Esophagus squamous epithelium (tissue), 5 donors: ENCODE measurements at regions not wholly inside any gene's neighbourhood (a gene's known extent, or its start where the extent isn't known, plus 50 kb on each side); places are given as distances from the start of the nearest gene placed in this dataset.
A peak's percentile ranks its signal among the peaks of the same experiment; 100 is the strongest.

Experiments
- DNase-seq: peaks from one replicate; lab custom pipeline; 2025; lab: John Stamatoyannopoulos, UW
- H3K27ac ChIP-seq, 4 donors: fragments of 200-600 bp; sonication (generic); one replicate each; pipeline ENCODE4 v1.5.1; 2016 to 2019; ENCODE audit warnings: mild to moderate bottlenecking in 1 of 4
- H3K27me3 ChIP-seq, 4 donors: fragments of 200-600 bp; sonication (generic); 1 replicate in 3 of 4; 2 replicates in 1 of 4; pipeline versions ENCODE4 v1.5.1 to v1.6.0; 2017 to 2021; ENCODE audit warnings: antibody characterized with exemption in 1 of 4
- H3K36me3 ChIP-seq, 3 donors: fragments of 200-600 bp; sonication (generic); one replicate each; pipeline ENCODE4 v1.5.1; 2016 to 2019
- H3K4me1 ChIP-seq, 3 donors: fragments of 200-600 bp; sonication (generic); one replicate each; pipeline ENCODE4 v1.5.1; 2017 to 2019
- H3K4me3 ChIP-seq, 4 donors: fragments of 200-600 bp; sonication (generic); 1 replicate in 3 of 4; 2 replicates in 1 of 4; pipeline ENCODE4 v1.5.1; 2016 to 2019; ENCODE audit warnings: mild to moderate bottlenecking in 2 of 4, moderate library complexity in 1 of 4
- H3K9me3 ChIP-seq, 3 donors: fragments of 200-600 bp; sonication (generic); one replicate each; pipeline ENCODE4 v1.5.1; 2016 to 2019
- CTCF ChIP-seq, 6 experiments: fragments of 450-650 bp in 4 of 6; fragments of 200-600 bp in 2 of 6; sonication (generic) in 2 of 6; IDR thresholded peaks; one replicate each; pipeline ENCODE4 v1.5.1; 2016 to 2019; ENCODE audit warnings: antibody characterized with exemption in 6 of 6, mild to moderate bottlenecking in 4 of 6, moderate library complexity in 4 of 6
- POLR2A ChIP-seq, 4 donors: fragments of 450-650 bp; IDR thresholded peaks; one replicate each; pipeline ENCODE4 v1.6.1; 2017; ENCODE audit warnings: antibody characterized with exemption in 4 of 4, mild to moderate bottlenecking in 4 of 4, moderate library complexity in 3 of 4
- WGBS, 2 donors: methylation state at CpG; one replicate each; pipeline ENCODE4 v1.1.5; 2018; 5-methylcytosine and 5-hydroxymethylcytosine counted together
- intact Hi-C: fragments of 100-400 bp; cut with DNase I; formaldehyde crosslinking; loops from one replicate; pipeline ENCODE4 v1.15.0; 2022
- donor health status: DM: yes; HTN: yes; CAD: no.

DNA sequence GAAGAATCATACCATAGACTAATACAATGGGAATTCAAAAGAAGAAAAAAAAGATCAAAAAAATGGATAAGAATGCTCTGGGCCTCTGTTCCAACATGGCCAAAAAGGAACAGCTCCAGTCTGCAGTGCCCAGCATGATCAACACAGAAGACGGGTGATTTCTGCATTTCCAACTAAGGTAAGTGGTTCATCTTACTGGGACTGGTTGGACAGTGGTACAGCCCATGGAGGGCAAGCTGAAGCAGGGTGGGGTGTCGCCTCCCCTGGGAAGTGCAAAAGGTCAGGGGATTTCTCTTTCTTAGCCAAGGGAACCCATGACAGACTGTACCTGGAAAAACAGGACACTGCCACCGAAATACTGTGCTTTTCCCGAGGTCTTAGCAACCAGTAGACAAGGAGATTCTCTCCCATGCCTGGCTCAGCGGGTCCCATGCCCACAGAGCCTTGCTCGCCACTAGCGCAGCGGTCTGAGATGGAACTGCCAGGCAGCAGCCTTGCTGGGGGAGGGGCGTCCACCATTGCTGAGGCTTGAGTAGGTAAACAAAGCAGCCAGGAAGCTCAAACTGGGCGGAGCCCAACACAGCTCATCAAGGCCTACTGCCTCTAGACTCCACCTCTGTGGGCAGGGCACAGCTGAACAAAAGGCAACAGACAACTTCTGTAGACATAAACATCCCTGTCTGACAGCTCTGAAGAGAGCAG, 428.4 kb downstream of the MN1 start:
- no peak for DNase-seq
- intact Hi-C loops = no loop called here
- 53 to 60% methylated on average over 3 to 9 of the region's 10 CpGs for WGBS, 2 donors
- no peaks in the 10 kb centered on the region for H3K36me3 ChIP-seq
- no peak overlapping the region for H3K4me3 ChIP-seq
- no peak overlapping the region for H3K27ac ChIP-seq
- peaks cover 0 to 15% (median 0%) of the 10 kb centered on the region in 4 donors for H3K27me3 ChIP-seq
- no peak for TF ChIP-seq POLR2A (IDR thresholded peaks at IDR 0.05)
- TF ChIP-seq CTCF (IDR thresholded peaks at IDR 0.05) = peak in 1 of 6 experiments; percentile 30
- H3K4me1 ChIP-seq = peaks cover 0 to 13% (median 0%) of the 10 kb centered on the region in 3 donors
- H3K9me3 ChIP-seq = no peaks in the 10 kb centered on the region

- Histone ChIP-seq H3K9me3 (no peaks in the 10 kb centered on the region), H3K4me3 (no peak overlapping the region), H3K27me3 (peaks cover 0 to 4% (median 0%) of the 10 kb centered on the region in 4 donors), H3K27ac (peak overlapping the region in 2 of 4 donors; percentile 10 to 47), H3K4me1 (peaks cover 0 to 18% (median 0%) of the 10 kb centered on the region in 3 donors), H3K36me3 (no peaks in the 10 kb centered on the region)
- TF ChIP-seq CTCF (IDR thresholded peaks at IDR 0.05) (no peak), POLR2A (IDR thresholded peaks at IDR 0.05) (no peak)
- no peak for DNase-seq
- intact Hi-C loops = no loop called here
- 42 to 46% methylated on average over 16 to 17 of the region's 17 CpGs for WGBS, 2 donors
Measured at GRCh38 chr22:27377501-27378295, 423.9 kb downstream of the MN1 start.

- TF ChIP-seq POLR2A (IDR thresholded peaks at IDR 0.05) = no peak
- TF ChIP-seq CTCF (IDR thresholded peaks at IDR 0.05) = no peak
- intact Hi-C loops = no loop called here
- no peaks in the 10 kb centered on the region for H3K36me3 ChIP-seq
- no peak overlapping the region for H3K4me3 ChIP-seq
- H3K4me1 ChIP-seq = peaks cover 0 to 18% (median 0%) of the 10 kb centered on the region in 3 donors
- H3K27me3 ChIP-seq = peaks cover 0 to 4% (median 0%) of the 10 kb centered on the region in 4 donors
- DNase-seq = no peak
- H3K9me3 ChIP-seq = no peaks in the 10 kb centered on the region
- WGBS, 2 donors = 76 to 82% methylated on average over 5 to 10 of the region's 13 CpGs
- H3K27ac ChIP-seq = no peak overlapping the region
Measured at GRCh38 chr22:27378311-27378800, 423.2 kb downstream of the MN1 start.

DNA sequence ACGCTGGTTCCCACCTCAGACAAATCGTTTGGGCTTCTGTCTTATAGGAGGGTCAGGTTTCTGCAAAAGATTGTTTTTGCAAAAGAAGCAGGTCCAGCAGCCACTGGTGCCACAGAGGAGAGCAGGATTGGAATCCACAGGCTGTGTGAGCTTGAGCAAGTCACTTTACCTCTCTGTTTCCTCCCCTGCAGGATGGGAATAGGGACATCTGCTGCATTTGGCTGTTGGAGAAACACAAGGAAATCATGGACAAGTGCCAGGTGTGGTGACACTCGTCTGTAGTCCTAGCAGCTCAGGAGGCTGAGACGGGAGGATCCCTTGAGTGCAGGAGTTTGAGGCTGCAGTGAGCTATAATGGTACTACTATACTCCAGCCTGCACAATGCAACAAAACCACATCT, 422.6 kb downstream of the MN1 start:
- intact Hi-C loops = no loop called here
- no peak for DNase-seq
- no peak overlapping the region for H3K27ac ChIP-seq
- WGBS, 2 donors = 68 to 78% methylated on average over 2 to 4 of the region's 4 CpGs
- H3K4me1 ChIP-seq = peaks cover 0 to 18% (median 0%) of the 10 kb centered on the region in 3 donors
- no peak overlapping the region for H3K4me3 ChIP-seq
- no peaks in the 10 kb centered on the region for H3K9me3 ChIP-seq
- H3K27me3 ChIP-seq = peaks cover 0 to 8% (median 0%) of the 10 kb centered on the region in 4 donors
- TF ChIP-seq CTCF (IDR thresholded peaks at IDR 0.05) (no peak), POLR2A (IDR thresholded peaks at IDR 0.05) (no peak)
- no peaks in the 10 kb centered on the region for H3K36me3 ChIP-seq

- Histone ChIP-seq H3K4me1 (peaks cover 0 to 19% (median 0%) of the 10 kb centered on the region in 3 donors), H3K36me3 (no peaks in the 10 kb centered on the region), H3K27me3 (peaks cover 0 to 23% (median 0%) of the 10 kb centered on the region in 4 donors), H3K4me3 (no peak overlapping the region), H3K27ac (no peak overlapping the region), H3K9me3 (no peaks in the 10 kb centered on the region)
- 82 to 86% methylated on average over 16 of the region's 16 CpGs for WGBS, 2 donors
- intact Hi-C loops = no loop called here
- TF ChIP-seq POLR2A (IDR thresholded peaks at IDR 0.05) (no peak), CTCF (IDR thresholded peaks at IDR 0.05) (no peak)
- no peak for DNase-seq
Measured at GRCh38 chr22:27380855-27381254, 420.7 kb downstream of the MN1 start.
